OCI-LY1 (cell line): ENCODE measurements at regions not wholly inside any gene's neighbourhood (a gene's known extent, or its start where the extent isn't known, plus 50 kb on each side); places are given as distances from the start of the nearest gene placed in this dataset.

ENCODE experiments used
- EZH2 ChIP-seq: fragments of 200-600 bp; sonication (generic), shearing (Covaris generic); IDR thresholded peaks from 2 replicates; pipeline ENCODE4 v1.8.0; 2017; ENCODE audit warnings: borderline replicate concordance, mixed run types, mild to moderate bottlenecking, antibody characterized with exemption, low read length, moderate library complexity, mixed read lengths
- TF ChIP-seq, protein P1 (sequence below): fragments of 200-600 bp; sonication (generic), shearing (Covaris generic); IDR thresholded peaks from 2 replicates; pipeline ENCODE4 v1.5.1; 2017; ENCODE audit warnings: mild to moderate bottlenecking, antibody characterized with exemption, low read length, moderate library complexity, mixed read lengths

DNA sequence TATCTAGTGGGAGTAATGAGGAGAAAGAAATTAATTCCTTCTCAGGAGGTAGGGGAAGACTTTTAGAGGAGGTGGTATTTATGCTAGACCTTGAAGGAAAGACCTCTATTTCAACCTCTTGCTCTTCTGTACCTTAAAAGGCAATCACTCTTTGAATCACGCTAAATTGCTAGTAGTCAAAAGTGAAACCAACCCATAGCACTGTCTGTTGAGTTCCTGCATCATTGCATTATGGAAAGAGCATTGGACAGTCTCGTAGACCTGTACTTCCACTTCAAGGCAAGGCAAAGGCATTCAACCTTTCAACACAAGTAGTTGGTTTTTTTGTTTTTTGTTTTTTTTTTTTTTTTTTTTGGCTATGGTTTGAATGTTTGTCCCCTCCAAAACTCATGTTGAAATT lies 770.4 kb downstream of the ETS1 start:
- TF ChIP-seq, protein P1, sequence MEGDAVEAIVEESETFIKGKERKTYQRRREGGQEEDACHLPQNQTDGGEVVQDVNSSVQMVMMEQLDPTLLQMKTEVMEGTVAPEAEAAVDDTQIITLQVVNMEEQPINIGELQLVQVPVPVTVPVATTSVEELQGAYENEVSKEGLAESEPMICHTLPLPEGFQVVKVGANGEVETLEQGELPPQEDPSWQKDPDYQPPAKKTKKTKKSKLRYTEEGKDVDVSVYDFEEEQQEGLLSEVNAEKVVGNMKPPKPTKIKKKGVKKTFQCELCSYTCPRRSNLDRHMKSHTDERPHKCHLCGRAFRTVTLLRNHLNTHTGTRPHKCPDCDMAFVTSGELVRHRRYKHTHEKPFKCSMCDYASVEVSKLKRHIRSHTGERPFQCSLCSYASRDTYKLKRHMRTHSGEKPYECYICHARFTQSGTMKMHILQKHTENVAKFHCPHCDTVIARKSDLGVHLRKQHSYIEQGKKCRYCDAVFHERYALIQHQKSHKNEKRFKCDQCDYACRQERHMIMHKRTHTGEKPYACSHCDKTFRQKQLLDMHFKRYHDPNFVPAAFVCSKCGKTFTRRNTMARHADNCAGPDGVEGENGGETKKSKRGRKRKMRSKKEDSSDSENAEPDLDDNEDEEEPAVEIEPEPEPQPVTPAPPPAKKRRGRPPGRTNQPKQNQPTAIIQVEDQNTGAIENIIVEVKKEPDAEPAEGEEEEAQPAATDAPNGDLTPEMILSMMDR = no peak
- TF ChIP-seq EZH2 = no peak
